H1 (cell line): ENCODE measurements at regions not wholly inside any gene's neighbourhood (a gene's known extent, or its start where the extent isn't known, plus 50 kb on each side); places are given as distances from the start of the nearest gene placed in this dataset.

Source experiments
- CTCF ChIA-PET: fragments of 300-600 bp; sonication (Branson Sonifier 250); formaldehyde crosslinking; loops from one replicate; lab custom pipeline; 2021; ENCODE audit not compliant: partially characterized antibody; lab: Charles Lee
- POLR2A ChIA-PET: fragments of 300-600 bp; sonication (Branson Sonifier 250); formaldehyde crosslinking; loops from one replicate; lab custom pipeline; 2021; ENCODE audit warnings: inconsistent platforms; ENCODE audit not compliant: partially characterized antibody; lab: Charles Lee
- DNase-seq, 2 experiments: peaks; one replicate each; pipeline versions ENCODE4 v3.0.0 to v3.0.0-alpha.2; 2010 to 2022; ENCODE audit warnings: low spot score in 2 of 2, low read depth in 1 of 2, mixed read lengths in 1 of 2
- FAIRE-seq: peaks from 2 replicates; lab custom pipeline; 2011; peaks lifted over from hg19 to GRCh38; lab: Jason Lieb, UNC
- H2AFZ ChIP-seq: 2 replicates; pipeline ENCODE4 v1.8.1; 2012; ENCODE audit warnings: low read length, inconsistent platforms
- H2AK5ac ChIP-seq: 2 replicates; pipeline ENCODE4 v1.6.1; 2013; ENCODE audit warnings: low read depth, low read length
- H2BK120ac ChIP-seq: replicated peaks from 2 replicates; pipeline ENCODE3; 2013; ENCODE audit warnings: low read depth, low read length, inconsistent platforms
- H2BK12ac ChIP-seq: 2 replicates; pipeline ENCODE4 v1.6.1; 2013; ENCODE audit warnings: low read depth, low read length
- H2BK15ac ChIP-seq: 2 replicates; pipeline ENCODE4 v1.6.1; 2013; ENCODE audit warnings: low read length
- H2BK20ac ChIP-seq: 2 replicates; pipeline ENCODE4 v1.6.1; 2013; ENCODE audit warnings: low read length
- H2BK5ac ChIP-seq: 2 replicates; pipeline ENCODE4 v1.6.1; 2013; ENCODE audit warnings: low read depth, low read length
- H3K14ac ChIP-seq: 2 replicates; pipeline ENCODE4 v1.6.1; 2013; ENCODE audit warnings: inconsistent platforms; ENCODE audit not compliant: insufficient read length
- H3K18ac ChIP-seq: 2 replicates; pipeline ENCODE4 v1.6.1; 2013; ENCODE audit warnings: low read length; ENCODE audit errors: extremely low read depth
- H3K23ac ChIP-seq: 2 replicates; pipeline ENCODE4 v1.6.1; 2013; ENCODE audit warnings: inconsistent platforms; ENCODE audit not compliant: insufficient read length
- H3K23me2 ChIP-seq: 2 replicates; pipeline ENCODE4 v1.6.1; 2013; ENCODE audit warnings: low read depth, low read length
- H3K27ac ChIP-seq: 2 replicates; pipeline ENCODE4 v1.6.1; 2011; ENCODE audit warnings: low read depth, low read length, inconsistent platforms
- H3K27me3 ChIP-seq, 4 experiments: replicated peaks in 1 of 4; 1 replicate in 1 of 4; 2 replicates in 3 of 4; pipeline versions ENCODE4 v1.6.1 to v1.8.1; 2011 to 2013; ENCODE audit warnings: low read length in 3 of 4, mild to moderate bottlenecking in 3 of 4, inconsistent platforms in 2 of 4, mixed read lengths in 2 of 4, moderate library complexity in 1 of 4; ENCODE audit not compliant: control insufficient read depth in 3 of 4, insufficient read depth in 3 of 4; ENCODE audit errors: extremely low read depth in 1 of 4
- H3K36me3 ChIP-seq, 4 experiments: 2 replicates each; pipeline versions ENCODE4 v1.6.1 to v1.8.1; 2011 to 2013; ENCODE audit warnings: mild to moderate bottlenecking in 4 of 4, low read length in 3 of 4, moderate library complexity in 2 of 4, control low read depth in 1 of 4, inconsistent platforms in 1 of 4; ENCODE audit not compliant: insufficient read depth in 4 of 4, control insufficient read depth in 2 of 4
- H3K4ac ChIP-seq: replicated peaks from 2 replicates; pipeline ENCODE3; 2013; ENCODE audit warnings: low read length, low read depth, mixed read lengths, inconsistent platforms; ENCODE audit not compliant: insufficient read length
- H3K4me1 ChIP-seq, 4 experiments: replicated peaks in 1 of 4; 1 replicate in 1 of 4; 2 replicates in 3 of 4; pipeline versions ENCODE4 v1.6.1 to v1.8.1; 2011 to 2013; ENCODE audit warnings: low read length in 3 of 4, inconsistent platforms in 2 of 4, mixed read lengths in 1 of 4; ENCODE audit not compliant: insufficient read depth in 4 of 4, control insufficient read depth in 3 of 4
- H3K4me2 ChIP-seq, 2 experiments: 2 replicates each; pipeline versions ENCODE4 v1.6.1 to v1.8.1; 2011 to 2013; ENCODE audit warnings: low read depth in 2 of 2, low read length in 2 of 2, control low read depth in 1 of 2, inconsistent platforms in 1 of 2, mild to moderate bottlenecking in 1 of 2; ENCODE audit not compliant: insufficient read depth in 1 of 2
- H3K4me3 ChIP-seq, 4 experiments: fragments of 200-600, 300-600 bp in 1 of 4; sonication (generic), shearing (Covaris generic), sonication (Bioruptor Twin) in 1 of 4; 2 replicates each; pipeline versions ENCODE4 v1.5.1 to v1.8.1; 2011 to 2016; ENCODE audit warnings: low read length in 4 of 4, low read depth in 3 of 4, control low read depth in 2 of 4, inconsistent platforms in 2 of 4, mild to moderate bottlenecking in 2 of 4, mixed read lengths in 1 of 4, moderate library complexity in 1 of 4; ENCODE audit not compliant: insufficient read depth in 2 of 4; ENCODE audit errors: extremely low read depth in 1 of 4
- H3K56ac ChIP-seq: replicated peaks from 2 replicates; pipeline ENCODE3; 2013; ENCODE audit warnings: low read depth, mild to moderate bottlenecking, mixed read lengths, low read length, inconsistent platforms; ENCODE audit not compliant: insufficient read length
- H3K79me1 ChIP-seq: 2 replicates; pipeline ENCODE4 v1.6.1; 2013; ENCODE audit warnings: low read depth, low read length, control low read depth
- H3K79me2 ChIP-seq, 2 experiments: 2 replicates each; pipeline versions ENCODE4 v1.6.1 to v1.8.1; 2012 to 2013; ENCODE audit warnings: low read length in 2 of 2, mild to moderate bottlenecking in 2 of 2, inconsistent platforms in 1 of 2; ENCODE audit not compliant: insufficient read depth in 2 of 2, control insufficient read depth in 1 of 2
- H3K9ac ChIP-seq, 4 experiments: replicated peaks in 1 of 4; 1 replicate in 1 of 4; 2 replicates in 3 of 4; pipeline versions ENCODE4 v1.6.1 to v1.8.1; 2011 to 2013; ENCODE audit warnings: low read depth in 3 of 4, low read length in 3 of 4, control low read depth in 2 of 4, mild to moderate bottlenecking in 2 of 4, moderate library complexity in 2 of 4, inconsistent platforms in 1 of 4; ENCODE audit errors: extremely low read depth in 1 of 4
- H3K9me3 ChIP-seq, 2 experiments: 2 replicates each; pipeline versions ENCODE4 v1.6.1 to v1.8.1; 2012 to 2013; ENCODE audit warnings: mild to moderate bottlenecking in 2 of 2, moderate library complexity in 2 of 2, control low read depth in 1 of 2, inconsistent platforms in 1 of 2, low read depth in 1 of 2, low read length in 1 of 2, mixed read lengths in 1 of 2; ENCODE audit not compliant: insufficient read depth in 2 of 2
- H4K20me1 ChIP-seq, 2 experiments: replicated peaks in 1 of 2; 2 replicates each; pipeline versions ENCODE3 to v1.8.1; 2011 to 2013; ENCODE audit warnings: inconsistent platforms in 2 of 2, low read length in 2 of 2, mild to moderate bottlenecking in 1 of 2; ENCODE audit not compliant: insufficient read depth in 2 of 2, control insufficient read depth in 1 of 2
- H4K5ac ChIP-seq: 2 replicates; pipeline ENCODE4 v1.6.1; 2013; ENCODE audit warnings: low read length, low read depth, mixed read lengths, inconsistent platforms; ENCODE audit not compliant: insufficient read length
- H4K8ac ChIP-seq: 2 replicates; pipeline ENCODE4 v1.8.0; 2013; ENCODE audit warnings: mild to moderate bottlenecking, moderate library complexity, low read length, inconsistent platforms; ENCODE audit not compliant: insufficient read depth; ENCODE audit errors: extremely low read depth
- H4K91ac ChIP-seq: replicated peaks from 2 replicates; pipeline ENCODE3; 2013; ENCODE audit warnings: low read length, mixed read lengths, inconsistent platforms; ENCODE audit not compliant: insufficient read length
- ATF3 ChIP-seq: IDR thresholded peaks from 2 replicates; pipeline ENCODE4 v1.6.1; 2011; ENCODE audit warnings: low read depth, mild to moderate bottlenecking, low read length; ENCODE audit not compliant: insufficient read depth
- BRCA1 ChIP-seq: IDR thresholded peaks from 2 replicates; pipeline ENCODE4 v1.6.1; 2012; ENCODE audit warnings: low read depth, low read length, improper control_type of control experiment
- CBX8 ChIP-seq: fragments of 300-800, 300-1000 bp; sonication (generic); IDR thresholded peaks from 2 replicates; pipeline ENCODE4 v1.7.1; 2016; ENCODE audit warnings: low read depth, low read length, borderline replicate concordance
- EGR1 ChIP-seq: IDR thresholded peaks from 2 replicates; pipeline ENCODE4 v1.6.1; 2011; ENCODE audit warnings: low read depth, low read length, borderline replicate concordance
- EP300 ChIP-seq, 2 experiments: IDR thresholded peaks; 1 replicate in 1 of 2; 2 replicates in 1 of 2; pipeline ENCODE4 v1.6.1; 2011 to 2012; ENCODE audit warnings: low read depth in 2 of 2, low read length in 2 of 2, mild to moderate bottlenecking in 2 of 2, borderline replicate concordance in 1 of 2, inconsistent platforms in 1 of 2, moderate library complexity in 1 of 2
- EZH2 ChIP-seq: fragments of 200-600 bp; sonication (generic); IDR thresholded peaks from 2 replicates; pipeline ENCODE4 v1.7.1; 2012; ENCODE audit warnings: low read depth, mild to moderate bottlenecking, moderate library complexity, low read length, inconsistent platforms; ENCODE audit not compliant: severe bottlenecking
- GABPA ChIP-seq: IDR thresholded peaks from 2 replicates; pipeline ENCODE4 v1.6.1; 2011; ENCODE audit warnings: mild to moderate bottlenecking, low read length, moderate library complexity, borderline replicate concordance; ENCODE audit not compliant: insufficient read depth
- MAX ChIP-seq: IDR thresholded peaks from 2 replicates; pipeline ENCODE4 v1.6.1; 2012; ENCODE audit warnings: inconsistent platforms
- RFX5 ChIP-seq: IDR thresholded peaks from 2 replicates; pipeline ENCODE4 v1.6.1; 2011; ENCODE audit warnings: low read depth, low read length, improper control_type of control experiment, borderline replicate concordance
- SIX5 ChIP-seq: IDR thresholded peaks from 2 replicates; pipeline ENCODE4 v1.6.1; 2011; ENCODE audit warnings: mild to moderate bottlenecking, low read depth, low read length
- SUZ12 ChIP-seq: fragments of 200-600 bp; sonication (generic); IDR thresholded peaks from 2 replicates; pipeline ENCODE4 v1.6.1; 2012; ENCODE audit warnings: mild to moderate bottlenecking, inconsistent platforms, low read length, moderate library complexity, mixed read lengths
- TCF12 ChIP-seq: IDR thresholded peaks from 2 replicates; pipeline ENCODE4 v1.6.1; 2011; ENCODE audit warnings: low read depth, mild to moderate bottlenecking, low read length
- WGBS, 2 experiments: shearing (Covaris generic) in 1 of 2; methylation state at CpG; one replicate each; pipeline versions ENCODE4 v1.1.6 to v1.1.7; 2013 to 2015; ENCODE audit warnings: low lambda C conversion rate in 2 of 2, mixed read lengths in 2 of 2, inconsistent platforms in 1 of 2, low coverage in 1 of 2, missing lambda C conversion rate in 1 of 2; ENCODE audit not compliant: insufficient replicate concordance in 2 of 2, insufficient coverage in 1 of 2, insufficient read length in 1 of 2; ENCODE audit errors: extremely low coverage in 1 of 2, missing lambda C conversion rate in 1 of 2; 5-methylcytosine and 5-hydroxymethylcytosine counted together

DNA sequence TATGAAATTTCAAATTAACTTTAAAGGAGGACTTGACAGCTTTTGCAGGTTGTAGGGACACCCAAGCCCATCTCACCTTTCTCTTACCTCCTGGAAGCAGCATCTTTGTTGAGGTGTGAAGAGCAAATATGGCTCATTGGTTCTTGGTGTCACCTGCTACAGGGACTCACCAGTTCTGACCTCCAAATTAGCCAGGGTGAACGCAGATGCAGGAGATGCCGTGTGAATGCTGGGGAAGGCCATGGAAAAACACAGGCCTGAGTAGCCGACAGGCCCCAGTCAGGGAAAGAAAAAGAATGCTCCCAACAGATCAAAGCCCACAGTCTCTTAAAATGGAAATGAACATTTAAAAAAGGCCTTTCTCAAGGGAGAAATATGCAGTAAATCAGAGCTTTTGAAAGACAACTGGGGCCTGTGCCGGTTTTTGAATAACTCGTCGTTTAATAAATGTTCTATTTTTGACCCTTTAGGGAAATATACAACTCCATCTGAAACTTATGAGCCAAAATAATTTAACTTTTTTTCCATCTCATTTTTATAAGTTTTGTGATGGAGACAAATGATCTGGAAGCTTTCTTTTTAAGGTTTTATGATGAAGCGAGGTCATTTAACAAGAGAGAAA lies 167.5 kb downstream of the CD83 start:
- Histone ChIP-seq H4K20me1 (no peaks in the 10 kb centered on the region), H4K91ac (no peak overlapping the region), H2BK20ac (no peak overlapping the region), H3K27me3 (no peaks in the 10 kb centered on the region; a peak in 1 of 7 replicates), H3K9ac (no peak overlapping the region), H3K79me1 (no peaks in the 10 kb centered on the region), H3K79me2 (no peaks in the 10 kb centered on the region), H2BK12ac (no peak overlapping the region), H4K5ac (no peak overlapping the region), H3K4me3 (no peak overlapping the region), H3K9me3 (no peaks in the 10 kb centered on the region), H3K14ac (no peak overlapping the region), H2BK120ac (peak overlapping the region; percentile 48), H2BK5ac (no peak overlapping the region), H4K8ac (no peak overlapping the region), H3K18ac (no peak overlapping the region), H3K56ac (no peak overlapping the region), H3K36me3 (peaks cover 0 to 8% (median 0%) of the 10 kb centered on the region in 4 experiments; a peak in 1 of 8 replicates), H3K23ac (no peak overlapping the region), H3K23me2 (peaks cover 2% of the 10 kb centered on the region; the same call in 1 of the 2 replicates), H3K27ac (no peak overlapping the region), H3K4me2 (peak overlapping the region in 1 of 2 experiments; percentile 11; a peak in 1 of 4 replicates), H2BK15ac (no peak overlapping the region), H3K4ac (no peak overlapping the region), H2AFZ (no peak overlapping the region), H3K4me1 (peaks cover 3 to 10% (median 7%) of the 10 kb centered on the region in 4 experiments), H2AK5ac (no peak overlapping the region)
- FAIRE-seq (no peak), DNase-seq (no peak)
- TF ChIP-seq BRCA1 (no peak), EP300 (IDR thresholded peaks at IDR 0.05; ENCODE audit: borderline replicate concordance in 1 of 2, low read depth in 2 of 2, low read length in 2 of 2) (no peak), GABPA (no peak), ATF3 (no peak), SUZ12 (no peak), EZH2 (no peak), EGR1 (no peak), TCF12 (no peak), MAX (no peak), RFX5 (no peak), CBX8 (no peak), SIX5 (no peak)
- POLR2A ChIA-PET: interaction anchor here (0.6 to 1.0 kb wide), 2 partner anchors 13 to 79 kb away, joined by 3 read pairs; no protein-coding TSS in a partner anchor
- WGBS, 2 experiments: 58% methylated on average over 7 of the region's 7 CpGs; no CpG with 5 or more reads in 1 of the 2 experiments
- CTCF ChIA-PET: interaction anchor here (0.7 to 1.4 kb wide), 4 partner anchors 10 to 1321 kb away, joined by 3 to 4 read pairs (median 3); no protein-coding TSS in a partner anchor
